ENCODE measurements at regions not wholly inside any gene's neighbourhood (a gene's known extent, or its start where the extent isn't known, plus 50 kb on each side); places are given as distances from the start of the nearest gene placed in this dataset.

- no peak for DNase-seq
Measured at GRCh38 chr7:130970196-130970595, 236.2 kb upstream of the KLF14 start.

- DNase-seq = no peak
Measured at GRCh38 chr7:130970696-130971095, 236.7 kb upstream of the KLF14 start.

- DNase-seq = no peak
Measured at GRCh38 chr7:130971297-130971696, 237.3 kb upstream of the KLF14 start.

- no peak for DNase-seq
Measured at GRCh38 chr7:130972201-130972600, 238.2 kb upstream of the KLF14 start.

- DNase-seq = no peak
Measured at GRCh38 chr7:130973637-130974036, 239.6 kb upstream of the KLF14 start.

GRCh38 chr7:130974169-130974568 is 240.2 kb upstream of the KLF14 start:
- DNase-seq = no peak

GRCh38 chr7:130974794-130975193 is 240.8 kb upstream of the KLF14 start:
- no peak for DNase-seq

GRCh38 chr7:130975731-130976130 is 241.7 kb upstream of the KLF14 start:
- DNase-seq = no peak

GRCh38 chr7:130982160-130982638 is 248.2 kb upstream of the KLF14 start:
- no peak for DNase-seq

GRCh38 chr7:130982651-130983050 is 248.6 kb upstream of the KLF14 start:
- DNase-seq = no peak

GRCh38 chr7:130985361-130985760 is 251.4 kb upstream of the KLF14 start:
- DNase-seq = no peak

GRCh38 chr7:130986261-130986690 is 252.3 kb upstream of the KLF14 start:
- DNase-seq = no peak

GRCh38 chr7:130987092-130987491 is 253.1 kb upstream of the KLF14 start:
- no peak for DNase-seq

GRCh38 chr7:130988443-130988842 is 254.4 kb upstream of the KLF14 start:
- DNase-seq = no peak

GRCh38 chr7:130989101-130989795 is 255.2 kb upstream of the KLF14 start:
- DNase-seq = no peak

- no peak for DNase-seq
Measured at GRCh38 chr7:130990178-130990832, 256.3 kb upstream of the KLF14 start.

GRCh38 chr7:130993671-130994365 is 259.8 kb upstream of the KLF14 start:
- DNase-seq = no peak

- no peak for DNase-seq
Measured at GRCh38 chr7:130994378-130995115, 260.5 kb upstream of the KLF14 start.

- DNase-seq = no peak
Measured at GRCh38 chr7:130995252-130996081, 261.5 kb upstream of the KLF14 start.

GRCh38 chr7:130996205-130996832 is 262.3 kb upstream of the KLF14 start:
- DNase-seq = no peak

- DNase-seq = no peak
Measured at GRCh38 chr7:130996833-130997231, 262.8 kb upstream of the KLF14 start.

Measured in fibroblast of skin of abdomen (primary cell).